OCI-LY7 (cell line): ENCODE measurements at regions not wholly inside any gene's neighbourhood (a gene's known extent, or its start where the extent isn't known, plus 50 kb on each side); places are given as distances from the start of the nearest gene placed in this dataset.

Experiments
- EZH2phosphoT487 ChIP-seq: fragments of 200-600 bp; sonication (generic); IDR thresholded peaks from 2 replicates; pipeline ENCODE4 v1.6.1; 2018; ENCODE audit warnings: low read depth, borderline replicate concordance, mild to moderate bottlenecking, mixed run types, antibody characterized with exemption, low read length, moderate library complexity, mixed read lengths
- TF ChIP-seq, protein P1 (sequence below): fragments of 200-600 bp; sonication (generic); conservative IDR thresholded peaks from 2 replicates; pipeline ENCODE4 v1.5.1; 2014; ENCODE audit warnings: mild to moderate bottlenecking, antibody characterized with exemption, low read length, moderate library complexity, mixed read lengths

DNA sequence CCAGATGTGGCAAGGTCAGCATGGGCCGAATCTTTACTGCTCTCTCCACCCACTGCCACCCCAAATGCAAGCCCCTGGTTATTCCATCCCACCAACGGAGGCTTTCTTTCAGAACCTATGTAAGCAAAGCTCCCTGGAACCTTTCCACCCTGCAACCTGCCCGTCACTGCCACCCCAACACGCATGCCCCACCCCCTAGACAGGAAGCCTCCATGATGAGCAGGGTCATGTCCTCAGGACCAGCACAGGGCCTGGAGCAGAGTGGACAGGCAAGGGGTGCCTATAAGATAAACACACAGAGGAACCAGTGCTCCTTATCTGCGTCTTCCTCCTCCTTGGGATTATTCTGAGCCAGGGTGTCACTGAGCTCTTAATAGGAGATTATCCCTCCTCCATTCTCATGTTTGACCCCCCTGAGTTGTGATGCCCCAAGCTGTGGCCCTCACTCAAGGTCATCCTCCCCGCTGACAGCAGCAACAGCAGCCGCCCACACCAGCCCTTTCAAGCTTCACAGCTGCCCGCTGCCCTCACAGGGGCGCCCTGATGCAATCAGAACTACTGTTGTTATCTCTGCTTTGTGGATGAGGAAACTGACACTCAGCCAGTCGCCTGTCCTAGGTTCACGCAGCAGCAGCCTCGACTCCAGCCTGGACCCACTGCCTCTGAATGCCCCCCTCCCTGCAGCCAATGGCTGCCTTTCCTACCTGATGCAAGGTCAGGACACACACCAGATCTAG is 647.3 kb downstream of the TBC1D22A start:
- TF ChIP-seq, protein P1, sequence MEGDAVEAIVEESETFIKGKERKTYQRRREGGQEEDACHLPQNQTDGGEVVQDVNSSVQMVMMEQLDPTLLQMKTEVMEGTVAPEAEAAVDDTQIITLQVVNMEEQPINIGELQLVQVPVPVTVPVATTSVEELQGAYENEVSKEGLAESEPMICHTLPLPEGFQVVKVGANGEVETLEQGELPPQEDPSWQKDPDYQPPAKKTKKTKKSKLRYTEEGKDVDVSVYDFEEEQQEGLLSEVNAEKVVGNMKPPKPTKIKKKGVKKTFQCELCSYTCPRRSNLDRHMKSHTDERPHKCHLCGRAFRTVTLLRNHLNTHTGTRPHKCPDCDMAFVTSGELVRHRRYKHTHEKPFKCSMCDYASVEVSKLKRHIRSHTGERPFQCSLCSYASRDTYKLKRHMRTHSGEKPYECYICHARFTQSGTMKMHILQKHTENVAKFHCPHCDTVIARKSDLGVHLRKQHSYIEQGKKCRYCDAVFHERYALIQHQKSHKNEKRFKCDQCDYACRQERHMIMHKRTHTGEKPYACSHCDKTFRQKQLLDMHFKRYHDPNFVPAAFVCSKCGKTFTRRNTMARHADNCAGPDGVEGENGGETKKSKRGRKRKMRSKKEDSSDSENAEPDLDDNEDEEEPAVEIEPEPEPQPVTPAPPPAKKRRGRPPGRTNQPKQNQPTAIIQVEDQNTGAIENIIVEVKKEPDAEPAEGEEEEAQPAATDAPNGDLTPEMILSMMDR: no peak
- no peak for TF ChIP-seq EZH2phosphoT487
